ENCODE measurements at regions not wholly inside any gene's neighbourhood (a gene's known extent, or its start where the extent isn't known, plus 50 kb on each side); places are given as distances from the start of the nearest gene placed in this dataset.

DNA sequence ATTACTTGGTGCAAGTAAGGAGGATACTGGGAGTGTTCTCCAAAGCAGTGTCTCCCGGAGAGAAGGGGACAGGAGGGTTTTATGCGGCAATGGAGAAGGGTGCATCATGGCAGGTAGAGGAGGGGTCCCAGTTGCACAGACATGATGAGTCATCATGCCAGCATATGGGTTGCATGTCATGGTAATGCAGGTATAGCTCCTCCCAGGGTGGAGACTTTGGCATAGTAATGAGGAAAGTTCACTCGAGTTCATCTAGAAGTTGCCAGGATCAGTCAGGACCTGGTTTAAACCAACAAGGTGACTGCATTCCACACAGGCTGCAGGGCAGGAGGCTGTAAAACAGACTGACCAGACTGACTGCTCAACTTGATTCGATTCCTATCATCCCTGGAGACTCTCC, 355.7 kb upstream of the DUSP10 start:
- TF ChIP-seq YY1 (IDR thresholded peaks at IDR 0.05; ENCODE audit: insufficient read depth, insufficient read length) (no peak), SUZ12 (IDR thresholded peaks at IDR 0.05; ENCODE audit: extremely low read depth, insufficient read depth, insufficient read length) (no peak)

Data from NT2/D1 (cell line).